ENCODE measurements at regions not wholly inside any gene's neighbourhood (a gene's known extent, or its start where the extent isn't known, plus 50 kb on each side); places are given as distances from the start of the nearest gene placed in this dataset.

GRCh38 chr3:190182418-190183043 lies 61.8 kb upstream of the P3H2 start:
- Histone ChIP-seq H3K9ac (ENCODE audit: low read depth in 1 of 2, low read length in 2 of 2) (no peak overlapping the region), H3K9me3 (ENCODE audit: control insufficient read depth in 4 of 4, low read length in 3 of 4) (no peaks in the 10 kb centered on the region), H3K36me3 (ENCODE audit: control insufficient read depth in 4 of 4, insufficient read depth in 3 of 4, low read depth in 1 of 4, low read length in 3 of 4) (no peaks in the 10 kb centered on the region), H3K27ac (ENCODE audit: low read depth in 1 of 2, low read length in 2 of 2) (no peak overlapping the region), H3K4me3 (ENCODE audit: low read depth in 1 of 3, low read length in 3 of 3) (no peak overlapping the region), H3K4me1 (ENCODE audit: control insufficient read depth in 4 of 4, insufficient read depth in 4 of 4, low read length in 3 of 4) (no peaks in the 10 kb centered on the region), H3K27me3 (ENCODE audit: control insufficient read depth in 4 of 4, insufficient read depth in 4 of 4, low read length in 3 of 4) (no peaks in the 10 kb centered on the region)
- TF ChIP-seq HNF4G (IDR thresholded peaks at IDR 0.05), result no peak
- no peak for TF ChIP-seq CTCF (IDR thresholded peaks at IDR 0.05; ENCODE audit: low read depth, low read length, missing input control)
- no peak for TF ChIP-seq JUND (IDR thresholded peaks at IDR 0.05)
- TF ChIP-seq FOXA2 (IDR thresholded peaks at IDR 0.05), result no peak
- no peak for TF ChIP-seq TAF1 (conservative IDR thresholded peaks at IDR 0.05)
- no peak for TF ChIP-seq EGR1 (IDR thresholded peaks at IDR 0.05; ENCODE audit: low read depth in 2 of 2)
- no peak for TF ChIP-seq REST (IDR thresholded peaks at IDR 0.05)
- no peak for TF ChIP-seq ZBTB33 (IDR thresholded peaks at IDR 0.05)
- TF ChIP-seq GABPA (IDR thresholded peaks at IDR 0.05 in 1 of 2, conservative IDR thresholded peaks at IDR 0.05 in 1 of 2), result no peak
- TF ChIP-seq MAX (IDR thresholded peaks at IDR 0.05), result no peak
- TF ChIP-seq RXRA (IDR thresholded peaks at IDR 0.05), result no peak
- no peak for TF ChIP-seq RAD21 (IDR thresholded peaks at IDR 0.05)
- no peak for TF ChIP-seq YY1 (IDR thresholded peaks at IDR 0.05)
- TF ChIP-seq FOXA1 (IDR thresholded peaks at IDR 0.05), result no peak
- no peak for TF ChIP-seq HNF4A (conservative IDR thresholded peaks at IDR 0.05)
- no peak for TF ChIP-seq NR2F2 (IDR thresholded peaks at IDR 0.05)
- no peak for TF ChIP-seq SP1 (IDR thresholded peaks at IDR 0.05)
- DNase-seq (ENCODE audit: low spot score), result no peak
- WGBS, result 88% methylated on average over 12 of the region's 12 CpGs

GRCh38 chr3:190180268-190180667 lies 59.6 kb upstream of the P3H2 start:
- no peak for DNase-seq (ENCODE audit: low spot score)
- no peak overlapping the region for H3K27ac ChIP-seq (ENCODE audit: low read depth in 1 of 2, low read length in 2 of 2)
- H3K36me3 ChIP-seq (ENCODE audit: control insufficient read depth in 4 of 4, insufficient read depth in 3 of 4, low read depth in 1 of 4, low read length in 3 of 4), result no peaks in the 10 kb centered on the region
- TF ChIP-seq YY1 (IDR thresholded peaks at IDR 0.05), result no peak
- TF ChIP-seq GABPA (IDR thresholded peaks at IDR 0.05 in 1 of 2, conservative IDR thresholded peaks at IDR 0.05 in 1 of 2), result no peak
- TF ChIP-seq SP1 (IDR thresholded peaks at IDR 0.05), result no peak
- TF ChIP-seq ATF3 (IDR thresholded peaks at IDR 0.05), result no peak
- no peak for TF ChIP-seq CTCF (IDR thresholded peaks at IDR 0.05; ENCODE audit: low read depth, low read length, missing input control)
- 83% methylated on average over 1 of the region's 1 CpG for WGBS
- H3K9ac ChIP-seq (ENCODE audit: low read depth in 1 of 2, low read length in 2 of 2), result no peak overlapping the region
- H3K9me3 ChIP-seq (ENCODE audit: control insufficient read depth in 4 of 4, low read length in 3 of 4), result no peaks in the 10 kb centered on the region
- H3K4me1 ChIP-seq (ENCODE audit: control insufficient read depth in 4 of 4, insufficient read depth in 4 of 4, low read length in 3 of 4), result no peaks in the 10 kb centered on the region
- H3K4me3 ChIP-seq (ENCODE audit: low read depth in 1 of 3, low read length in 3 of 3), result no peak overlapping the region
- no peaks in the 10 kb centered on the region for H3K27me3 ChIP-seq (ENCODE audit: control insufficient read depth in 4 of 4, insufficient read depth in 4 of 4, low read length in 3 of 4)
